Right atrium auricular region (tissue), 2 donors: ENCODE measurements at regions not wholly inside any gene's neighbourhood (a gene's known extent, or its start where the extent isn't known, plus 50 kb on each side); places are given as distances from the start of the nearest gene placed in this dataset.

Experiments used
- DNase-seq: peaks from one replicate; pipeline ENCODE4 v3.0.0-alpha.2; 2019; ENCODE audit warnings: low spot score
- H3K27ac ChIP-seq, 2 donors: fragments of 200-600 bp; sonication (generic); 1 replicate in 1 of 2; 2 replicates in 1 of 2; pipeline ENCODE4 v1.5.1; 2016 to 2019
- H3K27me3 ChIP-seq, 2 donors: fragments of 200-600 bp; sonication (generic); one replicate each; pipeline versions ENCODE4 v1.5.1 to v1.6.0; 2017 to 2019
- H3K36me3 ChIP-seq: fragments of 200-600 bp; sonication (generic); one replicate; pipeline ENCODE4 v1.5.1; 2016
- H3K4me1 ChIP-seq, 2 donors: fragments of 200-600 bp; sonication (generic); one replicate each; pipeline versions ENCODE4 v1.5.1 to v1.6.0; 2017 to 2019
- H3K4me3 ChIP-seq, 2 donors: fragments of 200-600 bp; sonication (generic); 1 replicate in 1 of 2; 2 replicates in 1 of 2; pipeline ENCODE4 v1.5.1; 2017 to 2019; ENCODE audit warnings: mild to moderate bottlenecking in 1 of 2, moderate library complexity in 1 of 2
- H3K9me3 ChIP-seq, 2 donors: fragments of 200-600 bp; sonication (generic); one replicate each; pipeline ENCODE4 v1.5.1; 2019
- TF ChIP-seq, protein P1 (sequence below), 2 donors: fragments of 200-600 bp; sonication (generic); IDR thresholded peaks; one replicate each; pipeline ENCODE4 v1.5.1; 2019; ENCODE audit warnings: antibody characterized with exemption in 2 of 2

GRCh38 chr16:64782484-64782883 is 339.4 kb downstream of the CDH11 start:
- Histone ChIP-seq H3K27me3 (no peaks in the 10 kb centered on the region), H3K27ac (no peak overlapping the region), H3K36me3 (no peaks in the 10 kb centered on the region), H3K4me1 (no peaks in the 10 kb centered on the region), H3K9me3 (no peaks in the 10 kb centered on the region), H3K4me3 (no peak overlapping the region)
- TF ChIP-seq, protein P1, sequence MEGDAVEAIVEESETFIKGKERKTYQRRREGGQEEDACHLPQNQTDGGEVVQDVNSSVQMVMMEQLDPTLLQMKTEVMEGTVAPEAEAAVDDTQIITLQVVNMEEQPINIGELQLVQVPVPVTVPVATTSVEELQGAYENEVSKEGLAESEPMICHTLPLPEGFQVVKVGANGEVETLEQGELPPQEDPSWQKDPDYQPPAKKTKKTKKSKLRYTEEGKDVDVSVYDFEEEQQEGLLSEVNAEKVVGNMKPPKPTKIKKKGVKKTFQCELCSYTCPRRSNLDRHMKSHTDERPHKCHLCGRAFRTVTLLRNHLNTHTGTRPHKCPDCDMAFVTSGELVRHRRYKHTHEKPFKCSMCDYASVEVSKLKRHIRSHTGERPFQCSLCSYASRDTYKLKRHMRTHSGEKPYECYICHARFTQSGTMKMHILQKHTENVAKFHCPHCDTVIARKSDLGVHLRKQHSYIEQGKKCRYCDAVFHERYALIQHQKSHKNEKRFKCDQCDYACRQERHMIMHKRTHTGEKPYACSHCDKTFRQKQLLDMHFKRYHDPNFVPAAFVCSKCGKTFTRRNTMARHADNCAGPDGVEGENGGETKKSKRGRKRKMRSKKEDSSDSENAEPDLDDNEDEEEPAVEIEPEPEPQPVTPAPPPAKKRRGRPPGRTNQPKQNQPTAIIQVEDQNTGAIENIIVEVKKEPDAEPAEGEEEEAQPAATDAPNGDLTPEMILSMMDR (IDR thresholded peaks at IDR 0.05): no peak
- DNase-seq: no peak

DNA sequence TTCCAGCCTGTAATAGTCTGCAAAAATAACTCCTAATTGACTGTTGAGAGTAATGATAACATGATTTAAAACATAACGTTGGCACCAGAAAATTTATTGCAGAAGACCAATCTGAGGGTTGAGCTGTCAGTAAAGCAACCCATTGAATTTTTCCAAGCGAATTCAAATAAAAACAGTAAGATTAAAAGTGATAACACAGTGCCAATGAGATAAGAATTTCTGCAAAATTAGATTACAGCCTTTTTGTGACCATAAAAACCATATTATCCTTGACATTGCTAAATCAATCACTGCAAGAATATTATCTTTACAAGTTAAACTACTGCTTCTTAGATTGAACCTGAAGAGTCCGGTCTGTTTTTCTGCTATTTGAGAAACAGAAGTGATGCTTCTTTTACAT is 341.4 kb downstream of the CDH11 start:
- no peaks in the 10 kb centered on the region for H3K4me1 ChIP-seq
- no peaks in the 10 kb centered on the region for H3K9me3 ChIP-seq
- H3K27ac ChIP-seq: no peak overlapping the region
- H3K36me3 ChIP-seq: no peaks in the 10 kb centered on the region
- TF ChIP-seq, protein P1 (IDR thresholded peaks at IDR 0.05): no peak
- H3K4me3 ChIP-seq: no peak overlapping the region
- DNase-seq: no peak
- H3K27me3 ChIP-seq: no peaks in the 10 kb centered on the region

- Histone ChIP-seq H3K27me3 (no peaks in the 10 kb centered on the region), H3K27ac (no peak overlapping the region), H3K36me3 (no peaks in the 10 kb centered on the region), H3K4me3 (no peak overlapping the region), H3K9me3 (no peaks in the 10 kb centered on the region), H3K4me1 (no peaks in the 10 kb centered on the region)
- TF ChIP-seq, protein P1 (IDR thresholded peaks at IDR 0.05): no peak
- no peak for DNase-seq
Measured at GRCh38 chr16:64778777-64779176, 343.1 kb downstream of the CDH11 start.

- Histone ChIP-seq H3K36me3 (no peaks in the 10 kb centered on the region), H3K4me3 (no peak overlapping the region), H3K4me1 (no peaks in the 10 kb centered on the region), H3K27me3 (no peaks in the 10 kb centered on the region), H3K9me3 (no peaks in the 10 kb centered on the region), H3K27ac (no peak overlapping the region)
- DNase-seq: no peak
- TF ChIP-seq, protein P1 (IDR thresholded peaks at IDR 0.05): no peak
Measured at GRCh38 chr16:64773638-64774037, 348.2 kb downstream of the CDH11 start.

GRCh38 chr16:64773184-64773583 is 348.7 kb downstream of the CDH11 start:
- Histone ChIP-seq H3K4me1 (no peaks in the 10 kb centered on the region), H3K36me3 (no peaks in the 10 kb centered on the region), H3K27ac (no peak overlapping the region), H3K4me3 (no peak overlapping the region), H3K27me3 (no peaks in the 10 kb centered on the region), H3K9me3 (no peaks in the 10 kb centered on the region)
- DNase-seq: no peak
- TF ChIP-seq, protein P1 (IDR thresholded peaks at IDR 0.05): no peak

- no peaks in the 10 kb centered on the region for H3K4me1 ChIP-seq
- no peaks in the 10 kb centered on the region for H3K36me3 ChIP-seq
- H3K9me3 ChIP-seq: no peaks in the 10 kb centered on the region
- H3K27me3 ChIP-seq: no peaks in the 10 kb centered on the region
- H3K4me3 ChIP-seq: no peak overlapping the region
- TF ChIP-seq, protein P1 (IDR thresholded peaks at IDR 0.05): no peak
- H3K27ac ChIP-seq: no peak overlapping the region
- DNase-seq: no peak
Measured at GRCh38 chr16:64771273-64771672, 350.6 kb downstream of the CDH11 start.
